ENCODE measurements at regions not wholly inside any gene's neighbourhood (a gene's known extent, or its start where the extent isn't known, plus 50 kb on each side); places are given as distances from the start of the nearest gene placed in this dataset.

GRCh38 chr1:222459652-222460051 lies 88.3 kb downstream of the HHIPL2 start:
- no peak for DNase-seq (ENCODE audit: low spot score)
- no peak for TF ChIP-seq CTCF (IDR thresholded peaks at IDR 0.05; ENCODE audit: extremely low read depth, missing control alignments)

- no peak for DNase-seq (ENCODE audit: low spot score)
- TF ChIP-seq CTCF (IDR thresholded peaks at IDR 0.05; ENCODE audit: extremely low read depth, missing control alignments), result no peak
Observed at GRCh38 chr1:222457513-222457912, 90.4 kb downstream of the HHIPL2 start.

DNA sequence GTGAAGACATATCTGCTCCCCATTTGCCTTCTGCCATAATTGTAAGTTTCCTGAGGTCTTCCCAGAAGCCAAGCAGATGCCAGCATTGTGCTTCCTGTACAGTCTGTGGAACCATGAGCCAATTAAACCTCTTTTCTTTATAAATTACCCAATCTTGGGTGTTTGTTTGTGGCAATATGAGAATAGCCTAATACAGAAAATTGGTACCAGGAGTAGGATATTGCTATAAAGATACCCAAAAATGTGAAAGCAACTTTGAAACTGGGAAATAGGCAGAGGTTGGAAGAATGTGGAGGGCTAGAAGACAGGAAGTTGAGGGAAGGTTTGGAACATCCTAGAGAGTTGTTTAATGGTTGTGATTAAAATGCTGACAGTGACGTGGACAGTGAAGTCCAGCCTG lies 90.8 kb downstream of the HHIPL2 start:
- DNase-seq (ENCODE audit: low spot score), result no peak
- TF ChIP-seq CTCF (IDR thresholded peaks at IDR 0.05; ENCODE audit: extremely low read depth, missing control alignments), result no peak

GRCh38 chr1:222455188-222455879 lies 92.6 kb downstream of the HHIPL2 start:
- peak; percentile 80 for DNase-seq (ENCODE audit: low spot score)
- peak; percentile 91 for TF ChIP-seq CTCF (IDR thresholded peaks at IDR 0.05; ENCODE audit: extremely low read depth, missing control alignments)

DNA sequence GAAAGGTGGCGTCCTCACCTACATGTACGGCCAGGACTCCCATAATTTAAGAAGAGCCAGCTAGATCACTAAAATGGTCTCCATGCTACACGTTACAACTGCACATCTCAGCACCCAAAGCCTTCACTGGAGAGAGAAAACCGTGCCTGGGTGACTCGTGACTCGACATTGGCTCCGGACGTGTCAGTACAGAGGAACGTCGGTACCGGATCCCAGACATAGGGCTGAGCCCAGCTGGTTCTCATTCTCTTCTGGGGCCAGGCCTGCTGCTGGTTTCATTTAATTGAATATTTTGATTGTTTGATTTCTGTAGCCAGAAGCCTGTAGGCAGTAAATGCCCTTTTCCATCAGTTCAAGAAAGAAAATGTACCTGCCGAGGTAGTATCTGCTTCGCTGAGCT lies 93.1 kb downstream of the HHIPL2 start:
- TF ChIP-seq CTCF (IDR thresholded peaks at IDR 0.05; ENCODE audit: extremely low read depth, missing control alignments), result no peak
- no peak for DNase-seq (ENCODE audit: low spot score)

DNA sequence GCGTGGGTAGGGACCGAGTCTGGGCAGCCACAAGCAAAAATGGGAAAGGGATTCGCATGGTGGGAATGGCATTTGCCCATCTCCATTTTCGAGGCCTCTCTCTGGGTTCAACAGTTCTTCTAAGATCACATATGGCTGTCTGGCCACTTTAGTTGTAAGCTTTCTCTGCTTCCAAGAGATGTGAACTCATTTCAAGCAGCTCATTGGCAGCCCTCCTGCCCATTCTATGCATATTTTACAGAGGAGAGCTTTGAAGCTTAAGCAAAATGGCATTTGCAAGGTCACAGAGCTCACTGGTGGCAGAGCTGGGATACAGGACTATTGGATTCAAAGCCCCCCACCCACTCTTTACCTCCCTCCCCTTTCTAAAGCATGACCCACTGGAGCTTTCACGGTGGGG lies 93.7 kb downstream of the HHIPL2 start:
- no peak for TF ChIP-seq CTCF (IDR thresholded peaks at IDR 0.05; ENCODE audit: extremely low read depth, missing control alignments)
- no peak for DNase-seq (ENCODE audit: low spot score)

- no peak for TF ChIP-seq CTCF (IDR thresholded peaks at IDR 0.05; ENCODE audit: extremely low read depth, missing control alignments)
- no peak for DNase-seq (ENCODE audit: low spot score)
Observed at GRCh38 chr1:222452031-222452430, 95.9 kb downstream of the HHIPL2 start.

Measured in GM20000 (cell line).